Body of pancreas (tissue), 4 donors: ENCODE measurements at regions not wholly inside any gene's neighbourhood (a gene's known extent, or its start where the extent isn't known, plus 50 kb on each side); places are given as distances from the start of the nearest gene placed in this dataset.

Experiments
- ATAC-seq: fragments of 150-250 bp; one replicate; pipeline ENCODE4 v1.9.1; 2016
- DNase-seq, 4 donors: peaks; one replicate each; pipeline ENCODE4 v3.0.0-alpha.2; 2019
- H3K27ac ChIP-seq, 4 donors: fragments of 200-600 bp; sonication (generic); 1 replicate in 3 of 4; 2 replicates in 1 of 4; pipeline versions ENCODE4 v1.5.1 to v1.6.1; 2016 to 2019; ENCODE audit warnings: mild to moderate bottlenecking in 1 of 4, mixed read lengths in 1 of 4, moderate library complexity in 1 of 4
- H3K27me3 ChIP-seq, 2 donors: fragments of 200-600 bp; sonication (generic); one replicate each; pipeline ENCODE4 v1.6.0; 2016; ENCODE audit warnings: mild to moderate bottlenecking in 1 of 2
- H3K36me3 ChIP-seq, 2 donors: fragments of 200-600 bp; sonication (generic); replicated peaks in 1 of 2; 2 replicates each; pipeline ENCODE4 v1.5.1; 2016; ENCODE audit warnings: low read depth in 2 of 2; ENCODE audit not compliant: insufficient read depth in 1 of 2
- H3K4me1 ChIP-seq: fragments of 200-600 bp; sonication (generic); one replicate; pipeline ENCODE4 v1.6.0; 2016
- H3K4me3 ChIP-seq, 2 donors: fragments of 200-600 bp; sonication (generic); 1 replicate in 1 of 2; 2 replicates in 1 of 2; pipeline ENCODE4 v1.5.1; 2016 to 2019
- H3K9me3 ChIP-seq, 3 donors: fragments of 200-600 bp; sonication (generic); 1 replicate in 2 of 3; 2 replicates in 1 of 3; pipeline ENCODE4 v1.5.1; 2016
- CTCF ChIP-seq, 7 experiments: fragments of 450-650 bp in 4 of 7; fragments of 200-600 bp in 3 of 7; sonication (generic) in 3 of 7; IDR thresholded peaks; one replicate each; pipeline ENCODE4 v1.5.1; 2016 to 2019; ENCODE audit warnings: antibody characterized with exemption in 7 of 7
- POLR2A ChIP-seq, 3 donors: fragments of 450-650 bp; IDR thresholded peaks; one replicate each; pipeline ENCODE4 v1.6.1; 2016; ENCODE audit warnings: antibody characterized with exemption in 3 of 3, mild to moderate bottlenecking in 2 of 3
- WGBS, 2 donors: methylation state at CpG; one replicate each; pipeline ENCODE4 v1.1.5; 2017; 5-methylcytosine and 5-hydroxymethylcytosine counted together
- intact Hi-C: fragments of 100-400 bp; cut with DNase I; formaldehyde crosslinking; loops from one replicate; pipeline ENCODE4 v1.15.1; 2023

- TF ChIP-seq POLR2A (IDR thresholded peaks at IDR 0.05), result no peak
- no peak for TF ChIP-seq CTCF (IDR thresholded peaks at IDR 0.05)
- Histone ChIP-seq H3K27me3 (no peaks in the 10 kb centered on the region), H3K27ac (no peak overlapping the region), H3K4me3 (no peak overlapping the region), H3K36me3 (no peaks in the 10 kb centered on the region), H3K4me1 (no peaks in the 10 kb centered on the region), H3K9me3 (no peaks in the 10 kb centered on the region)
- no peak for DNase-seq
- no peak for ATAC-seq
- 39 to 40% methylated on average over 3 of the region's 3 CpGs for WGBS, 2 donors
- intact Hi-C loops, result no loop called here
Observed at GRCh38 chr13:107753748-107754147, 461.6 kb downstream of the LIG4 start.

- H3K27me3 ChIP-seq, result no peaks in the 10 kb centered on the region
- intact Hi-C loops, result no loop called here
- ATAC-seq (no peak), DNase-seq (no peak)
- no peak overlapping the region for H3K27ac ChIP-seq
- TF ChIP-seq POLR2A (IDR thresholded peaks at IDR 0.05), result no peak
- no peak for TF ChIP-seq CTCF (IDR thresholded peaks at IDR 0.05)
- no peaks in the 10 kb centered on the region for H3K36me3 ChIP-seq
- 69 to 76% methylated on average over 4 of the region's 4 CpGs for WGBS, 2 donors
- H3K4me1 ChIP-seq, result no peaks in the 10 kb centered on the region
- no peaks in the 10 kb centered on the region for H3K9me3 ChIP-seq
- H3K4me3 ChIP-seq, result no peak overlapping the region
Observed at GRCh38 chr13:107753291-107753690, 462.0 kb downstream of the LIG4 start.

GRCh38 chr13:107743983-107744382 lies 471.4 kb downstream of the LIG4 start:
- Histone ChIP-seq H3K4me3 (no peak overlapping the region), H3K4me1 (no peaks in the 10 kb centered on the region), H3K27ac (no peak overlapping the region), H3K9me3 (no peaks in the 10 kb centered on the region), H3K27me3 (no peaks in the 10 kb centered on the region), H3K36me3 (no peaks in the 10 kb centered on the region)
- TF ChIP-seq POLR2A (IDR thresholded peaks at IDR 0.05), result no peak
- TF ChIP-seq CTCF (IDR thresholded peaks at IDR 0.05), result no peak
- WGBS, 2 donors, result 48 to 53% methylated on average over 3 of the region's 3 CpGs
- ATAC-seq (no peak), DNase-seq (no peak)
- intact Hi-C loops, result no loop called here

GRCh38 chr13:107743526-107743925 lies 471.8 kb downstream of the LIG4 start:
- no peak overlapping the region for H3K27ac ChIP-seq
- H3K4me1 ChIP-seq, result no peaks in the 10 kb centered on the region
- WGBS, 2 donors, result 19 to 33% methylated on average over 4 of the region's 4 CpGs
- TF ChIP-seq POLR2A (IDR thresholded peaks at IDR 0.05) (no peak), CTCF (IDR thresholded peaks at IDR 0.05) (no peak)
- no peaks in the 10 kb centered on the region for H3K27me3 ChIP-seq
- no peaks in the 10 kb centered on the region for H3K9me3 ChIP-seq
- H3K4me3 ChIP-seq, result no peak overlapping the region
- H3K36me3 ChIP-seq, result no peaks in the 10 kb centered on the region
- intact Hi-C loops, result no loop called here
- no peak for ATAC-seq
- DNase-seq, result no peak

- H3K9me3 ChIP-seq, result no peaks in the 10 kb centered on the region
- intact Hi-C loops, result no loop called here
- H3K27me3 ChIP-seq, result no peaks in the 10 kb centered on the region
- no peak for DNase-seq
- no peaks in the 10 kb centered on the region for H3K36me3 ChIP-seq
- H3K27ac ChIP-seq, result no peak overlapping the region
- ATAC-seq, result no peak
- 53 to 69% methylated on average over 3 of the region's 3 CpGs for WGBS, 2 donors
- TF ChIP-seq CTCF (IDR thresholded peaks at IDR 0.05), result no peak
- no peak for TF ChIP-seq POLR2A (IDR thresholded peaks at IDR 0.05)
- H3K4me3 ChIP-seq, result no peak overlapping the region
- H3K4me1 ChIP-seq, result no peaks in the 10 kb centered on the region
Observed at GRCh38 chr13:107743100-107743499, 472.2 kb downstream of the LIG4 start.
